PC-9 (cell line): ENCODE measurements at regions not wholly inside any gene's neighbourhood (a gene's known extent, or its start where the extent isn't known, plus 50 kb on each side); places are given as distances from the start of the nearest gene placed in this dataset.

Experiments used
- EZH2 ChIP-seq: fragments of 200-600 bp; sonication (generic); IDR thresholded peaks from 2 replicates; pipeline ENCODE4 v1.8.0; 2017; ENCODE audit warnings: antibody characterized with exemption, low read depth
- TF ChIP-seq, protein P1 (sequence below): fragments of 200-600 bp; sonication (generic); conservative IDR thresholded peaks from 2 replicates; pipeline ENCODE4 v1.6.1; 2017; ENCODE audit warnings: mixed run types, antibody characterized with exemption, mild to moderate bottlenecking, moderate library complexity

DNA sequence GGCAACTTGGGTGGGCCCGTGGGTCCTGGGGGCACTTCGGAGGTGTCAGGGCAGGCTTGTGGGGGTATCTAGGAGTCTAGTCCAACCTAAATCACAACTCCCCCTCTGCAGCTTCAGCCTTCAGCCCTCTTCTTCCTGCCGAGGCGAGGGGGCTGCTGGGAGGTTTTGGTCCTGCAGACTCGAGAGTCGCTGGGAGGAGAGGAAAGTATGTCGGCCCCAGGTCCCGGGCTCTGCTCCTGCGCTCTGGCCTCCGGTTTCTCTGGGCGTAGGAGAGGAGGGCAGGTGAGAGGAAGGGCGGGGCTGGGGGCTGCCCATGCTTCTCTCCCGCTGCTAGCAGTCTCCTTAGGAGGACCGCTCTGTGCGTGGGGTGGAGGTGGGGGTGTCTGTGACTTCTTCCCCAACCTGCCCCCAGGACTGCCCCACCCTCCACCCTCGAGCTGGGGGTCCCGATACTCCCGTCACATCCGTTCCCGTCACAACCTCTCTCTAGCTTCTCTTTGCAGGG, 139.8 kb upstream of the COL5A1 start:
- TF ChIP-seq, protein P1, sequence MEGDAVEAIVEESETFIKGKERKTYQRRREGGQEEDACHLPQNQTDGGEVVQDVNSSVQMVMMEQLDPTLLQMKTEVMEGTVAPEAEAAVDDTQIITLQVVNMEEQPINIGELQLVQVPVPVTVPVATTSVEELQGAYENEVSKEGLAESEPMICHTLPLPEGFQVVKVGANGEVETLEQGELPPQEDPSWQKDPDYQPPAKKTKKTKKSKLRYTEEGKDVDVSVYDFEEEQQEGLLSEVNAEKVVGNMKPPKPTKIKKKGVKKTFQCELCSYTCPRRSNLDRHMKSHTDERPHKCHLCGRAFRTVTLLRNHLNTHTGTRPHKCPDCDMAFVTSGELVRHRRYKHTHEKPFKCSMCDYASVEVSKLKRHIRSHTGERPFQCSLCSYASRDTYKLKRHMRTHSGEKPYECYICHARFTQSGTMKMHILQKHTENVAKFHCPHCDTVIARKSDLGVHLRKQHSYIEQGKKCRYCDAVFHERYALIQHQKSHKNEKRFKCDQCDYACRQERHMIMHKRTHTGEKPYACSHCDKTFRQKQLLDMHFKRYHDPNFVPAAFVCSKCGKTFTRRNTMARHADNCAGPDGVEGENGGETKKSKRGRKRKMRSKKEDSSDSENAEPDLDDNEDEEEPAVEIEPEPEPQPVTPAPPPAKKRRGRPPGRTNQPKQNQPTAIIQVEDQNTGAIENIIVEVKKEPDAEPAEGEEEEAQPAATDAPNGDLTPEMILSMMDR = no peak
- TF ChIP-seq EZH2 = no peak
